OCI-LY1 (cell line): ENCODE measurements at regions not wholly inside any gene's neighbourhood (a gene's known extent, or its start where the extent isn't known, plus 50 kb on each side); places are given as distances from the start of the nearest gene placed in this dataset.

Experiments
- H2AFZ ChIP-seq: fragments of 200-600 bp; sonication (generic), shearing (Covaris generic); 2 replicates; pipeline ENCODE4 v1.6.0; 2014; ENCODE audit warnings: antibody characterized with exemption, mild to moderate bottlenecking, low read length
- H3F3A ChIP-seq: fragments of 200-600 bp; sonication (generic), shearing (Covaris generic); 2 replicates; pipeline ENCODE4 v1.6.0; 2014; ENCODE audit warnings: mild to moderate bottlenecking, antibody characterized with exemption, low read length, moderate library complexity; ENCODE audit not compliant: insufficient read depth
- H3K27ac ChIP-seq: fragments of 200-600 bp; sonication (generic); 2 replicates; pipeline ENCODE4 v1.5.1; 2014; ENCODE audit warnings: low read length, mixed run types, mild to moderate bottlenecking, low read depth; ENCODE audit not compliant: poor library complexity, severe bottlenecking
- H3K27me3 ChIP-seq: fragments of 200-600 bp; sonication (generic); 2 replicates; pipeline ENCODE4 v1.6.0; 2014; ENCODE audit warnings: antibody characterized with exemption, mild to moderate bottlenecking, low read length, moderate library complexity; ENCODE audit not compliant: insufficient read depth
- H3K36me3 ChIP-seq: fragments of 200-600 bp; sonication (generic); 2 replicates; pipeline ENCODE4 v1.6.1; 2014; ENCODE audit warnings: mild to moderate bottlenecking, antibody characterized with exemption, low read length, moderate library complexity, mixed read lengths; ENCODE audit not compliant: insufficient read depth
- H3K4me1 ChIP-seq: fragments of 200-600 bp; sonication (generic); 2 replicates; pipeline ENCODE4 v1.5.1; 2014; ENCODE audit warnings: mild to moderate bottlenecking, low read length, moderate library complexity; ENCODE audit not compliant: insufficient read depth, severe bottlenecking
- H3K4me2 ChIP-seq: fragments of 200-600 bp; sonication (generic), shearing (Covaris generic); 2 replicates; pipeline ENCODE4 v1.6.1; 2014; ENCODE audit warnings: low read length
- H3K4me3 ChIP-seq: fragments of 200-600 bp; sonication (generic); 2 replicates; pipeline ENCODE4 v1.5.1; 2014; ENCODE audit warnings: low read length, low read depth, mild to moderate bottlenecking, mixed read lengths; ENCODE audit not compliant: poor library complexity, severe bottlenecking
- H3K79me2 ChIP-seq: fragments of 200-600 bp; shearing (Covaris generic); 2 replicates; pipeline ENCODE4 v1.6.1; 2016; ENCODE audit warnings: mixed run types, low read length, mixed read lengths; ENCODE audit not compliant: insufficient read depth
- H3K9ac ChIP-seq: fragments of 200-600 bp; sonication (generic), shearing (Covaris generic); 2 replicates; pipeline ENCODE4 v1.6.1; 2014; ENCODE audit warnings: mild to moderate bottlenecking, low read length, mixed read lengths
- H3K9me2 ChIP-seq: fragments of 200-600 bp; sonication (generic), shearing (Covaris generic); 2 replicates; pipeline ENCODE4 v1.6.1; 2014; ENCODE audit warnings: low read depth, mild to moderate bottlenecking, low read length, mixed read lengths
- H3K9me3 ChIP-seq: fragments of 200-600 bp; shearing (Covaris generic); 2 replicates; pipeline ENCODE4 v1.6.1; 2014; ENCODE audit warnings: low read length, mixed read lengths
- H4K20me1 ChIP-seq: fragments of 200-600 bp; sonication (generic), shearing (Covaris generic); 2 replicates; pipeline ENCODE4 v1.6.0; 2016; ENCODE audit warnings: mild to moderate bottlenecking, low read length; ENCODE audit not compliant: insufficient read depth
- EZH2 ChIP-seq: fragments of 200-600 bp; sonication (generic), shearing (Covaris generic); IDR thresholded peaks from 2 replicates; pipeline ENCODE4 v1.8.0; 2017; ENCODE audit warnings: borderline replicate concordance, mixed run types, mild to moderate bottlenecking, antibody characterized with exemption, low read length, moderate library complexity, mixed read lengths
- TF ChIP-seq, protein P1 (sequence below): fragments of 200-600 bp; sonication (generic), shearing (Covaris generic); IDR thresholded peaks from 2 replicates; pipeline ENCODE4 v1.5.1; 2017; ENCODE audit warnings: mild to moderate bottlenecking, antibody characterized with exemption, low read length, moderate library complexity, mixed read lengths

DNA sequence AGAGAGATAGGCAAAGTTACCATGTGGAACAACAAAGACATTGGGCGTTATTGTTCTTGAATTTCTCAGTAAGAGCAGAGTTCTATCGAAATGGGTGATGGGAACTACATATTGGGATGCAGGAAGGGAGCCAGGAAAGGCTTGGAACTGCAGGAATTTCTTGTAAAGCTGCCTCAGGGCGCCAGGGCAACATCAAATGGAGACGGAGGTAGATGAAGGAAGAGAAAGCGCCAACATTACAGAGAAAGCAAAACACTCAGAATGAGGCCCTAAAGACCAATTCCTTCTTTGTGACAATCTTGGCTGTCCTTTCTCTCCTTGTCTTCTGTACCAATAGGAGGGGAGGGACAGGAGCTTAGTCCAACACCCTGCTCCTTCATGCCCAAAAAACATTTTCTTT is 148.4 kb downstream of the RPAP3 start:
- Histone ChIP-seq H3K79me2 (no peaks in the 10 kb centered on the region), H3K4me3 (no peak overlapping the region), H3K9me3 (no peaks in the 10 kb centered on the region), H3K9ac (no peak overlapping the region), H4K20me1 (no peaks in the 10 kb centered on the region), H3K4me1 (no peaks in the 10 kb centered on the region), H2AFZ (no peak overlapping the region), H3K36me3 (no peaks in the 10 kb centered on the region), H3K4me2 (no peak overlapping the region), H3F3A (no peaks in the 10 kb centered on the region), H3K9me2 (no peaks in the 10 kb centered on the region), H3K27ac (no peak overlapping the region), H3K27me3 (no peaks in the 10 kb centered on the region; the same call in 1 of the 2 replicates)
- TF ChIP-seq, protein P1, sequence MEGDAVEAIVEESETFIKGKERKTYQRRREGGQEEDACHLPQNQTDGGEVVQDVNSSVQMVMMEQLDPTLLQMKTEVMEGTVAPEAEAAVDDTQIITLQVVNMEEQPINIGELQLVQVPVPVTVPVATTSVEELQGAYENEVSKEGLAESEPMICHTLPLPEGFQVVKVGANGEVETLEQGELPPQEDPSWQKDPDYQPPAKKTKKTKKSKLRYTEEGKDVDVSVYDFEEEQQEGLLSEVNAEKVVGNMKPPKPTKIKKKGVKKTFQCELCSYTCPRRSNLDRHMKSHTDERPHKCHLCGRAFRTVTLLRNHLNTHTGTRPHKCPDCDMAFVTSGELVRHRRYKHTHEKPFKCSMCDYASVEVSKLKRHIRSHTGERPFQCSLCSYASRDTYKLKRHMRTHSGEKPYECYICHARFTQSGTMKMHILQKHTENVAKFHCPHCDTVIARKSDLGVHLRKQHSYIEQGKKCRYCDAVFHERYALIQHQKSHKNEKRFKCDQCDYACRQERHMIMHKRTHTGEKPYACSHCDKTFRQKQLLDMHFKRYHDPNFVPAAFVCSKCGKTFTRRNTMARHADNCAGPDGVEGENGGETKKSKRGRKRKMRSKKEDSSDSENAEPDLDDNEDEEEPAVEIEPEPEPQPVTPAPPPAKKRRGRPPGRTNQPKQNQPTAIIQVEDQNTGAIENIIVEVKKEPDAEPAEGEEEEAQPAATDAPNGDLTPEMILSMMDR: no peak
- TF ChIP-seq EZH2: no peak

DNA sequence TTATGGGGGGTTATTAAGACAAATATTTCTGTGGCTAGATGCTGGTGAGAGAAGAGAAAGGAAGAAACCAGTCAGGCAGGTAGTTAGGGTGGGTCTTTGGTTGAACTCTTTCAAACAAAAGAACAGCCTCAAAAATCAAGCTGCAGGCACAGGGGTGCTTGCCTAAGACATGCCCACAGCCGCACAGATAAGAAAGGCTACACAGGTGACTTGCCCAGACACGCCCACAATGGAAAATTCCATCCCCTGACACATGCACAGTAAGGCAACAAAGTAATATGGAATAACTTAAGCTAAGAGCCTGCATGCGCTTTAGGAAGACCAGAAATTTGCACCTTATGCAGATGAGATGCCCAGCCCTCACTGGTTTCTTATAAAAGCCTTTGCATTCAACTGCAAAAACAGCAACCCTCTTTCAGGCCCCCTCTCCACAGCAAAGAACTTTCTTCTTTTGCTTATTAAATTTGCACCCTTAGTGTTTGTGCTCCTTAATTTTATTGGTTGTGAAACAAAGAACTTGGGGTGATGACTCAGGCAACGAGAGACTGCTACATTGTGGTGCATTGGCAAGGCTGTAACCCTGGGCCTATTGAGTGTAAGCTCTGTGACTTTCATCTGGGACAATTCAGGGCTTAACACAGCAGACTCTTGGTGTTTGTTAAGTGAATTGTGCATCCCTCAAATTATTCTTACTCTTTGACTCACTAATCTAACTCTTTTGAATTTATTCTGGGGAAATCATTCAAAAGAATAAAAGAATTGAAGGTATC is 149.4 kb downstream of the RPAP3 start:
- Histone ChIP-seq H3K9me2 (no peaks in the 10 kb centered on the region), H3K4me1 (no peaks in the 10 kb centered on the region), H3K4me3 (no peak overlapping the region), H3K27ac (no peak overlapping the region), H3K79me2 (no peaks in the 10 kb centered on the region), H4K20me1 (no peaks in the 10 kb centered on the region), H2AFZ (no peak overlapping the region), H3K36me3 (no peaks in the 10 kb centered on the region), H3K27me3 (no peaks in the 10 kb centered on the region; the same call in 1 of the 2 replicates), H3F3A (no peaks in the 10 kb centered on the region), H3K9me3 (no peaks in the 10 kb centered on the region), H3K9ac (no peak overlapping the region), H3K4me2 (no peak overlapping the region)
- TF ChIP-seq EZH2: no peak

DNA sequence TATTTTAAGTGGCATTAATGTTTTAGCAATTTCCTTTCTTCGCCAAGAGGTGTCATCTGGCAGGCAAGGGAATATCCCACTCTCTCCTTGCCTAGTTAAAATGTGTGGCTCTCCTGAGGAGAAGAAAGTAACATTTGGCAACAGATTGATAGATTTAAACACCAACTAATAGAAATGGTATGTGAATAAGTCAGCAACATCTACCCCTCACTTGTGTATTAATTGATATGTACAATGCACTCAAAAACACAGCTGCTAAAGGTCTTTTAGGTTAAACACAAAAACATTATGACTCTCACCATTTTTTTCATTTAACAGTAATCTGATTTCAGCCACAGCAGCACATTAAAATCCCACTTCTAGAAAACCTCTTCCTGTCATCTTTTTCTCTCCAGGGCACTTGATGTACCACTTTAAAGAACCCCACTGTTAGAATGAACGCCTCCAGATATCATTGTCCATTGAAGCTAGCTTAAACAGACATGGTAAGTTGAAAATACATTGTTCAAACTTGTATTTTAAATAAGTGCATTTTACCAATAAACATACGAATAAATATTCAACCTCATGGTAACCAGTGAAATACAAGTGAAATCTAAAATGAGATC is 151.7 kb downstream of the RPAP3 start:
- no peaks in the 10 kb centered on the region for H3K36me3 ChIP-seq
- H2AFZ ChIP-seq: no peak overlapping the region
- H3K9me3 ChIP-seq: no peaks in the 10 kb centered on the region
- no peaks in the 10 kb centered on the region for H3F3A ChIP-seq
- no peak overlapping the region for H3K9ac ChIP-seq
- no peaks in the 10 kb centered on the region for H3K79me2 ChIP-seq
- no peak overlapping the region for H3K4me3 ChIP-seq
- H3K27me3 ChIP-seq: no peaks in the 10 kb centered on the region; the same call in 1 of the 2 replicates
- H3K27ac ChIP-seq: no peak overlapping the region
- no peaks in the 10 kb centered on the region for H4K20me1 ChIP-seq
- no peak overlapping the region for H3K4me2 ChIP-seq
- no peaks in the 10 kb centered on the region for H3K9me2 ChIP-seq
- no peak for TF ChIP-seq EZH2
- TF ChIP-seq, protein P1: no peak
- no peaks in the 10 kb centered on the region for H3K4me1 ChIP-seq
